GM10266 (cell line): ENCODE measurements at regions not wholly inside any gene's neighbourhood (a gene's known extent, or its start where the extent isn't known, plus 50 kb on each side); places are given as distances from the start of the nearest gene placed in this dataset.

Source experiments
- DNase-seq: peaks from one replicate; pipeline ENCODE4 v3.0.0; 2012; ENCODE audit errors: extremely low spot score
- TF ChIP-seq, protein P1 (sequence below): IDR thresholded peaks from 2 replicates; pipeline ENCODE4 v1.5.1; 2012; ENCODE audit warnings: mild to moderate bottlenecking, low read depth; ENCODE audit not compliant: control insufficient read depth, insufficient read depth; ENCODE audit errors: missing control alignments

DNA sequence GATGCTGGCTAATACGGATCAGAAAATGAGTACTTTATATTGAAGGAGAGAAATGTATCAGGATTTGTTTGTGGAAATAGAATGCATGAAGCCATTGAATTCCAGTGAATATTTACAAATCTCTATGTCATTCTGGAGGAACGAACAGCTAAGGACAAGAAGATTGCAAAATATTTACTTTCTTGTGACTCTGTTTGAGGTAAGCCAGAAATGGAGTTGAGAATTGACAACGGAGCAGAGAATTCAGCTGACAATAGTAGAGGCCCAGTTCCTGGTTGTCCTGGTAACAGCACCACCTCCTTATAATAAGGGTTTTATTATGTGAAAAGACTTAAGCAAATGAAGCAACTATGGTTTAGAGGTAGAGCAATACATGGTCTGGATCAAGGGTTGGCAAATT, 349.2 kb downstream of the ADCYAP1 start:
- TF ChIP-seq, protein P1, sequence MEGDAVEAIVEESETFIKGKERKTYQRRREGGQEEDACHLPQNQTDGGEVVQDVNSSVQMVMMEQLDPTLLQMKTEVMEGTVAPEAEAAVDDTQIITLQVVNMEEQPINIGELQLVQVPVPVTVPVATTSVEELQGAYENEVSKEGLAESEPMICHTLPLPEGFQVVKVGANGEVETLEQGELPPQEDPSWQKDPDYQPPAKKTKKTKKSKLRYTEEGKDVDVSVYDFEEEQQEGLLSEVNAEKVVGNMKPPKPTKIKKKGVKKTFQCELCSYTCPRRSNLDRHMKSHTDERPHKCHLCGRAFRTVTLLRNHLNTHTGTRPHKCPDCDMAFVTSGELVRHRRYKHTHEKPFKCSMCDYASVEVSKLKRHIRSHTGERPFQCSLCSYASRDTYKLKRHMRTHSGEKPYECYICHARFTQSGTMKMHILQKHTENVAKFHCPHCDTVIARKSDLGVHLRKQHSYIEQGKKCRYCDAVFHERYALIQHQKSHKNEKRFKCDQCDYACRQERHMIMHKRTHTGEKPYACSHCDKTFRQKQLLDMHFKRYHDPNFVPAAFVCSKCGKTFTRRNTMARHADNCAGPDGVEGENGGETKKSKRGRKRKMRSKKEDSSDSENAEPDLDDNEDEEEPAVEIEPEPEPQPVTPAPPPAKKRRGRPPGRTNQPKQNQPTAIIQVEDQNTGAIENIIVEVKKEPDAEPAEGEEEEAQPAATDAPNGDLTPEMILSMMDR: no peak

DNA sequence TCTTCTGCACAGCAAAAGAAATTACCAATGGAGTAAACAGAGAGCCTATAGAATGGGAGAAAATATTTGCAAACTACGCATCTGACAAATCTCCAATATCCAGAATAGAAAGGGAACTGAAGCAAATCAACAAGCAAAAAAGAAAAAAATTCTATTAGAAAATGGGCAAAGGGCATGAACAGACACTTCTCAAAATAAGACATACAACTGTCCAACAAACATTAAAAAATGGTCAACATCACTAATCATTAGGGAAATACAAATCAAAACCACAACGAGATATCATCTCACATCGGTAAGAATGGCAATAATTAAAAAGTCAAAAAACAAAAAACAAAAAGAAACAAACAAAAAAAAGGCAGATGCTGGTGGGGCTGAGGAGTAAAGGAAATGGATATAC, 356.4 kb downstream of the ADCYAP1 start:
- no peak for DNase-seq
- TF ChIP-seq, protein P1: no peak

More for the DNA sequence above, 349.2 kb downstream of the ADCYAP1 start:
- no peak for DNase-seq

DNA sequence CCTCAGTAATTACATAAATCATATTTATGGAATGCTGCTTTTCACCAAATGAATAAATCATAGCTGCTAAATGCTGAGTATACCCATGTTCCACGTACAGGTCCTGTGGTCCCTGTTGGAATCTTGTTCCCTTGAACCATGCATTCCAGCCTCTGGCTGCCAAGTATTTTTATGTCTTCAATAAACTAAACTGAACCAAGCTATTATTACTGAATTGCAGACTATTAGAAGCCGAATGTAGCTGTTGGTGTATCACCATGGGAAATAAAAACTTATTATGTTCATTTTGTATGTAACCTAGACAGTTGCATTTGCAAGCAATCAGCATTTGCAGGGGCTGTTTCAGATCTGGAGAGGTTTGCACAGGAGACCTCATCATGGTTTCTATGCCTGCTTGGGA, 362.4 kb downstream of the ADCYAP1 start:
- TF ChIP-seq, protein P1: no peak
- no peak for DNase-seq

DNA sequence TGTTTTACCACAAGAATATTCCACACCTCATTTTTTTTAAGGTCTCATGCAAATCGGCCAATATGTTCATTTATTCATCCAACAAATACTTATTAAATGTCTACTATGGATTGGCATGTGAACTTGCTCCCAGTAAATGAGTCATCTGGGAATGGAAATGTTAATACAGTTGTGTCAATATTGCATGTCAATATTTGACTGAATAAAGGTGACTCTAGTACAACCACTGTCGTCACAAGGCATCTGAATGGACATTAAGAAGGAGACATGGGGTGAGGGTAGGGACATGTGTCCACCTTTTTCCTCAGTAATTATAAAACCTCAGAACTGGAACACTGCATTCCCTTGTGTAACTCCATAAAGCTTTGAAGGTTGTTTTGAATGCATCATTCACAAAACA, 365.4 kb downstream of the ADCYAP1 start:
- TF ChIP-seq, protein P1: no peak
- no peak for DNase-seq

DNA sequence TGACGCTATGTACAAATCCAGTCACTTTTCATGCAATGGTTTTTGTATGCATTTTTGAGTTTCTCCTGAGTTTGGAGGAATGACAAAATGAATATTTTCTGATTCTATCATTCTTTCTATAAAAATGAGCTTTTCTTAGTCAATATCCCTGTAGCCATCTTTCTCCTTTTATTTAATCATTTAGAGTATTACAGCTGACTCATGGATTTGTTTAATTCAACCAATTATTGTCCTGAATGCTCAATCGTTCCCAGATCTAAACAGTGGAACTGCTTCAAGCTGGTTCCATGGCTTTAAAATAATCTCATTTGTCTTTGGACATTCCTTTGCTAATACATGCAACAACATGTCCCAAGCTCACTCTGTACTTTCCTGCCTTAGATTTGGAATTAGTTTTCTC, 368.8 kb downstream of the ADCYAP1 start:
- TF ChIP-seq, protein P1: no peak
- DNase-seq: no peak

DNA sequence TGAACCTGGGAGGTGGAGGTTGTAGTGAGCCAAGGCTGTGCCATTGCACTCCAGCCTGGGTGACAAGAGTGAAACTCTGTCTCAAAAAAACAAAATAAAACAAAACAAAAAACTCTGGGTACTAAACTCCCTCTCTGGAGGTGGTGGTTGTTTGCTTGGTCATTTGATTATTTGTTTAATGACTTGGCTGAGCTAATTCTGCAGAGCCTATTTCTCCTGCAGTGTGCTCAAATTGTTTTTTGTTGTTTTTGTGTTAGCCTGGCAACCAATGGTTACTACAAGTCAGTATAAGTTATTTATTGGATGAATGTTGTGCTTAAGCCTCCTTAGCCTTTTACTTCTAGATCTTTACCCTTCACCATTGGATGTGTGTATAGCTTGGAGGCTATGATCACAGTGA, 387.5 kb downstream of the ADCYAP1 start:
- TF ChIP-seq, protein P1: no peak
- DNase-seq: no peak

DNA sequence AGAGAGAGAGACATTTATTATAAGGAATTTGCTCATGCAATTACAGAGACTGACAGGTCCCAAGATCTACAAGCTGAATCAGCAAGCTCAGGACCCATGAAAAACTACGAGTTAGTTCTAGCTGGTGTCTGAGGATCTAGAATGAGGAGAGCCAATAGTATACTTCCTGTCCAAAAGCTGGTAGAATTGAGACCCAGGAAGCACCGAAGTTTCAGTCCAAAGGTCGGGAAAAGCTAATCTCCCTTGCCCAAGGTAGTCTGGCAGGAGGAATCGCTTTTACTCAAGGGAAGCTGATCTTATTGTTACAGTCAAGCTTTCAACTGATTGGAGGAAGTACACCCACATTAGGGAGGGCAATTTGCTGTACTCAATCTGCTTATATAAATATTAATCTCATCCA, 389.6 kb downstream of the ADCYAP1 start:
- TF ChIP-seq, protein P1: no peak
- no peak for DNase-seq
